Omental fat pad (tissue), 3 donors: ENCODE measurements at regions not wholly inside any gene's neighbourhood (a gene's known extent, or its start where the extent isn't known, plus 50 kb on each side); places are given as distances from the start of the nearest gene placed in this dataset.
"Not testable (repeated sequence)": the region's sequence is repeated elsewhere in the genome, so short reads cannot be mapped to it uniquely, and the experiment has no call there.

Source experiments
- ATAC-seq: fragments of 150-250 bp; one replicate; pipeline ENCODE4 v1.9.1; 2016; ENCODE audit warnings: mild to moderate bottlenecking, moderate library complexity; ENCODE audit not compliant: low FRiP score
- DNase-seq: peaks from one replicate; pipeline ENCODE4 v3.0.0-alpha.2; 2019; ENCODE audit warnings: low spot score
- TF ChIP-seq, protein P1 (sequence below), 3 donors: fragments of 450-650 bp; IDR thresholded peaks; one replicate each; pipeline ENCODE4 v1.5.1; 2016 to 2017; ENCODE audit warnings: antibody characterized with exemption in 3 of 3, mild to moderate bottlenecking in 3 of 3, moderate library complexity in 2 of 3

DNA sequence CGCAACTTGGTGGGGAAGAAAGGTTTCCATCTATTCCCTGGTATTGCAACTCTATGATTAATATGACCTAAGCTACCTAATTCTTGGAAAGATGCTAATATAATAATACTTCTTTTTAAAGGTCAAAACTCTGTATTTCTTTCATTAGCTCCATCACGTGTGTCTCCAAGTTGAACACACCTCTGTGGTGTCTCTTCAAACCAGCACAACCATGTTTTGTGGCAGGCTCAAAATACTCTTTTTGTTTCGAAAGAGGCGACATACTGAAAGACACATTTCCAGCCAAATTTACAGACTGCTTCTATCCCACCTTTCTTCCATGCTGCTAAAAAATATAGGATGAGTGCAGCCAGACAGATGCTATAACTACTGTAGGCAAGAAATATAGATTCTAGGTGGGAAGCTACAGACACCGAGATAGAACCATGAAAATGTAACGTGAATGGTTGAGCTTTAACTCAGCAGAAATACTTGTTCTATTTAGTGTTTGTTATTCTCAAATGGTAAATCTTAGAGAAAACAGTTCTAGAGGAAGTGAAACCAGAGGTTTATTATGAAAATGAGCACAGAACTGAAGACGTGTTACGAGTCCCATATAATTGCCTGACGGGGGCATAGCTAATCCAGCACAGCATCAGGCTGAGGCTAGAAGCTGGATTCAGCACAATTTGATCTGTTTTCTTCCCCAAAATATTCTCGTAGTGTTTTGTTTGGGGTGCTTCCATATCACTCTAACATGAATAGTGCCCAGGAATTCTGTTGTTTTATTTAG lies 991.5 kb upstream of the FANCL start:
- TF ChIP-seq, protein P1, sequence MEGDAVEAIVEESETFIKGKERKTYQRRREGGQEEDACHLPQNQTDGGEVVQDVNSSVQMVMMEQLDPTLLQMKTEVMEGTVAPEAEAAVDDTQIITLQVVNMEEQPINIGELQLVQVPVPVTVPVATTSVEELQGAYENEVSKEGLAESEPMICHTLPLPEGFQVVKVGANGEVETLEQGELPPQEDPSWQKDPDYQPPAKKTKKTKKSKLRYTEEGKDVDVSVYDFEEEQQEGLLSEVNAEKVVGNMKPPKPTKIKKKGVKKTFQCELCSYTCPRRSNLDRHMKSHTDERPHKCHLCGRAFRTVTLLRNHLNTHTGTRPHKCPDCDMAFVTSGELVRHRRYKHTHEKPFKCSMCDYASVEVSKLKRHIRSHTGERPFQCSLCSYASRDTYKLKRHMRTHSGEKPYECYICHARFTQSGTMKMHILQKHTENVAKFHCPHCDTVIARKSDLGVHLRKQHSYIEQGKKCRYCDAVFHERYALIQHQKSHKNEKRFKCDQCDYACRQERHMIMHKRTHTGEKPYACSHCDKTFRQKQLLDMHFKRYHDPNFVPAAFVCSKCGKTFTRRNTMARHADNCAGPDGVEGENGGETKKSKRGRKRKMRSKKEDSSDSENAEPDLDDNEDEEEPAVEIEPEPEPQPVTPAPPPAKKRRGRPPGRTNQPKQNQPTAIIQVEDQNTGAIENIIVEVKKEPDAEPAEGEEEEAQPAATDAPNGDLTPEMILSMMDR (IDR thresholded peaks at IDR 0.05), result no peak
- ATAC-seq (no peak), DNase-seq (no peak)

DNA sequence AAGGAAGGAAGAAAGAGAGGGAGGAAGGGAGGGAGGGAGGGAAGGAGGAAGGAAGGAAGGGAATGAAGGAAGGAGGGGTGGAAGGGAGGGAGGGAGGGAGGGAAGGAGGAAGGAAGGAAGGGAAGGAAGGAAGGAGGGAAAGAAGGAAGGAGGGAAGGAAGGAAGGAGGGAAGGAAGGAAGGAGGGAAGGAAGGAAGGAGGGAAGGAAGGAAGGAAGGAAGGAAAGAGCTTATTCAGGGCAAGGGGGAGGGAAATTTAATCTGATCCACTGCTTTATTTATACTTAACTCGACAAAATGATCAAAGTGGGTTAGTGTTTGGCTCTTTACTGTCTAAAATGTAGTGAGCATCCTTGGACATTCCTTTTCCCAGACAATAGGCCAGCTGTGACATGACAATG lies 985.2 kb upstream of the FANCL start:
- not testable (repeated sequence) for ATAC-seq, DNase-seq

DNA sequence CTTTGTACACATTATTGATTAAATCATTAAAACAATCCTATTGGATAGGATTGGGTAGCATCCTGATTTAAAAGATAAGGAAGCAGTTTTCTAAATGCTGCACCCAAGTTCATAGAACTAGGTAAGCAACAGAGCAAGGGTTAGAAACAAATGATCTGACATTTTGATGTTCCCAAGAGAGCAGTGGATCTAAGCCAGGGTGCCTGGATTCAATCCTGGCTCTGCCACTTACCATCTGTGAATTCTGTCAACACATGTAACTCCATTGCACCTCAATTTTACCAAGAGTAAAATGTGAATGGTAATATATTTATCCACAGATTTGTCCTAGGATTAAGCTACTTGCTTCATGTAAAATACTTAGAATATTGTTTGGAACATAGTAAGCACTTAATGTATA lies 982.6 kb upstream of the FANCL start:
- TF ChIP-seq, protein P1 (IDR thresholded peaks at IDR 0.05), result no peak
- no peak for ATAC-seq
- no peak for DNase-seq

DNA sequence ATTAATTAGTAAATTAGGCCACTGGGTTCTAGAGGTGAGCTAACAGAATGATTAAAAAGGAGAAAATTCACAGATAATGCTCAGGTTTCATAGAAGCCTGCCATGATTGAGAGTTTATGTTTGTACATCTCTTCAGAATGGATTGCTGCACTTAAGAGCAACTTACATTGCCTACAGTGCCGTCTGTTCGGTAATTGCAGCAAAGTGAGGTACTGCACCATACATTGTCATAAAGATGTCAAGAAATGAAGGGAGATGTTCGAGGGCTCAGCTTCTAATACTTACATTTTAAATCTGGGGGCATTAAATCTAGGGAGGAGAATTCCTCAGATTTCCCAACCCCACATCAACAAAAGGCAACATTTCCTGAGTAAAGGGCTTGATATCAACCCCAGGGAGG lies 976.2 kb upstream of the FANCL start:
- TF ChIP-seq, protein P1 (IDR thresholded peaks at IDR 0.05), result no peak
- DNase-seq, result no peak
- ATAC-seq, result no peak

DNA sequence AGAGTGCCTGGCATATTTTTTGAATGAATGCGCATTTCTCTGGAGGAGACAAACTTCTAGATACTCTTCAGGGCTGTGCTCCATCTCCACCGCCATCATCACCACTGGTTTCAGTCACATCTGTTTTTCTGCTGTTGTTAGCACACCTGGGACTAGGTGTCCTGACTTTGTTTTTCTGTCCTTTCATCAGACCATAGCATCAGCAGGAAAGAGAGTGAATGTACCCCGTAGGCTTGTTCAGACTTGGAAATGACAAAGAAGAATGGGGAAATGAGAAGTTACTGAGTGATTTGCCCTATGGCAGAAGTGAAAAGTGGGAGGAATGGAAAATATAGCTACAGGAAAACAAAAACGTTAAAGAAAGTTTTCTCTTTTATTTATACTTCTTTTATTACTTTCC lies 965.2 kb upstream of the FANCL start:
- no peak for DNase-seq
- no peak for ATAC-seq

DNA sequence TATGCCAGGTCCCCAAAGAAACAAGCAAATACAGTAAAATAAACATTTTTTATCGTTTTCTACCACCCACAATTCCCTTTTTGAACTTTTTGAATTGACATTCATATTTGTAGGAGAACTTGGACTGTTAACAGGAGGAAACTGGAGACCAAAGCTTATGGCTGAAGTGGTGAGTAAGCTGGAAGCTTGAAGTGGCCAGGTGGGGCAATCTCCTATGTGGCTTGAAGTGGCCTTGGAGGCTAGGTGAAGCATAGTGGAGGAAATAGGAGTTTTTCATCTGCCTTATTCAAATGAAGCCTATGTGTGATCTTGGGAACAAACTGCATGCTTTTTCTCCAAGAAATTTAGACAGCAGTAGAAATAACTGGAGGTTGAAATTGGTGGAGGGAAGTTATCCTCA lies 962.9 kb upstream of the FANCL start:
- no peak for ATAC-seq
- TF ChIP-seq, protein P1 (IDR thresholded peaks at IDR 0.05), result no peak
- no peak for DNase-seq

More for the DNA sequence above, 965.2 kb upstream of the FANCL start:
- TF ChIP-seq, protein P1 (IDR thresholded peaks at IDR 0.05), result no peak

DNA sequence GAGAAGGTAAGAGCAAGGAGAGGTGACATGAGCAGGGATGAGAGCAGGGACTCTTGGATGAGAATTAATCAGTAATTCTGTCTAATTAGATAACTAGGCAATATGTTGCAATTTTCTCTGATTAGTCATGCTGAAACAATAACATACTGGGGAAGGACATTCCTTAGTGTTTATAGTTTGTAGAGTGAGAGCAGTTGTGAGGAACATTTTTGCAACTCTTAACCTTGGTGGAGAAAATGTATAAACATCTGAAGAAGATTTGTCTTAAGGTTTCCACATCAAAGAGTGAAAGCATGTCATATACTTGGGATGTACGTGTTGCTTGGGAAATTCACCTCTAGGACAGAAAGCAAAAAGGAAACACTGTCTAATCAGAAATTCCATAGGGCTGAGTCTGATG lies 955.4 kb upstream of the FANCL start:
- TF ChIP-seq, protein P1 (IDR thresholded peaks at IDR 0.05), result no peak
- no peak for DNase-seq
- ATAC-seq, result no peak
